GM23338 (cell line): ENCODE measurements at regions not wholly inside any gene's neighbourhood (a gene's known extent, or its start where the extent isn't known, plus 50 kb on each side); places are given as distances from the start of the nearest gene placed in this dataset.

Source experiments
- ATAC-seq: fragments of 200-7000 bp; cut with Tn5 transposase; 3 replicates; pipeline ENCODE4 v1.9.1; 2020
- DNase-seq: peaks from one replicate; pipeline ENCODE4 v3.0.0-alpha.2; 2015; ENCODE audit warnings: low spot score
- H2AFZ ChIP-seq: fragments of 200-600 bp; sonication (generic); 2 replicates; pipeline ENCODE4 v1.8.0; 2016; ENCODE audit warnings: antibody characterized with exemption, mild to moderate bottlenecking, moderate library complexity
- H3F3A ChIP-seq: fragments of 200-600 bp; sonication (generic); replicated peaks from 2 replicates; pipeline ENCODE4 v1.8.0; 2017; ENCODE audit warnings: antibody characterized with exemption, mixed run types, low read depth
- H3K27ac ChIP-seq: fragments of 200-600 bp; sonication (generic); 2 replicates; pipeline ENCODE4 v1.6.1; 2016; ENCODE audit warnings: low read depth
- H3K27me3 ChIP-seq: fragments of 200-600 bp; sonication (generic); 2 replicates; pipeline ENCODE4 v1.8.0; 2016; ENCODE audit warnings: mild to moderate bottlenecking, mixed run types, moderate library complexity; ENCODE audit not compliant: insufficient read depth
- H3K36me3 ChIP-seq: fragments of 200-600 bp; sonication (generic); 2 replicates; pipeline ENCODE4 v1.8.0; 2016; ENCODE audit warnings: mild to moderate bottlenecking; ENCODE audit not compliant: insufficient read depth
- H3K4me1 ChIP-seq: fragments of 200-600 bp; sonication (generic); 2 replicates; pipeline ENCODE4 v1.8.0; 2016; ENCODE audit warnings: mild to moderate bottlenecking, moderate library complexity; ENCODE audit not compliant: insufficient read depth
- H3K4me2 ChIP-seq: fragments of 200-600 bp; sonication (generic); 2 replicates; pipeline ENCODE4 v1.7.1; 2017; ENCODE audit warnings: mixed run types
- H3K4me3 ChIP-seq: fragments of 200-600 bp; sonication (generic); 2 replicates; pipeline ENCODE4 v1.6.1; 2016; ENCODE audit warnings: mixed run types
- H3K79me2 ChIP-seq: fragments of 200-600 bp; sonication (generic); replicated peaks from 2 replicates; pipeline ENCODE4 v1.8.0; 2017; ENCODE audit warnings: mild to moderate bottlenecking; ENCODE audit not compliant: insufficient read depth
- H3K9me2 ChIP-seq: fragments of 200-600 bp; sonication (generic); 2 replicates; pipeline ENCODE4 v1.8.0; 2017; ENCODE audit not compliant: insufficient read depth
- H4K20me1 ChIP-seq: fragments of 200-600 bp; sonication (generic); replicated peaks from 2 replicates; pipeline ENCODE4 v1.8.0; 2017; ENCODE audit warnings: mild to moderate bottlenecking; ENCODE audit not compliant: insufficient read depth
- H3K27ac Mint-ChIP-seq: 2 replicates; pipeline ENCODE4 v1.8.0; 2020; ENCODE audit warnings: inconsistent platforms, mild to moderate bottlenecking, moderate library complexity, mixed read lengths
- H3K27me3 Mint-ChIP-seq: 3 replicates; pipeline ENCODE4 v1.8.0; 2022; ENCODE audit warnings: low read depth, mild to moderate bottlenecking, moderate library complexity, mixed read lengths, inconsistent platforms; ENCODE audit not compliant: insufficient read depth, poor library complexity
- H3K36me3 Mint-ChIP-seq: 3 replicates; pipeline ENCODE4 v1.8.0; 2021; ENCODE audit warnings: low read depth, mild to moderate bottlenecking, inconsistent platforms, moderate library complexity, mixed read lengths
- H3K4me1 Mint-ChIP-seq: 3 replicates; pipeline ENCODE4 v1.8.0; 2020; ENCODE audit warnings: mild to moderate bottlenecking, inconsistent platforms, mixed read lengths
- H3K4me3 Mint-ChIP-seq: 3 replicates; pipeline ENCODE4 v1.8.0; 2021; ENCODE audit warnings: moderate library complexity, mild to moderate bottlenecking, inconsistent platforms, mixed read lengths
- H3K9me3 Mint-ChIP-seq: 3 replicates; pipeline ENCODE4 v1.8.0; 2020; ENCODE audit warnings: moderate library complexity, mild to moderate bottlenecking, inconsistent platforms, mixed read lengths
- CREB1 ChIP-seq: fragments of 250-450 bp; sonication (Bioruptor Pico); IDR thresholded peaks from 2 replicates; pipeline ENCODE4 v1.5.0; 2020; ENCODE audit warnings: low read depth, mild to moderate bottlenecking, moderate library complexity
- EZH2 ChIP-seq: fragments of 200-600 bp; sonication (generic); IDR thresholded peaks from one replicate; pipeline ENCODE4 v1.8.0; 2017; ENCODE audit warnings: antibody characterized with exemption, mild to moderate bottlenecking, low read depth; ENCODE audit not compliant: unreplicated experiment
- EZH2phosphoT487 ChIP-seq: fragments of 200-600 bp; sonication (generic); IDR thresholded peaks from one replicate; pipeline ENCODE4 v1.8.1; 2018; ENCODE audit warnings: antibody characterized with exemption; ENCODE audit not compliant: unreplicated experiment
- NANOG ChIP-seq: IDR thresholded peaks from 2 replicates; pipeline ENCODE4 v1.6.1; 2016; ENCODE audit warnings: antibody characterized with exemption, borderline replicate concordance
- POLR2AphosphoS5 ChIP-seq: IDR thresholded peaks from 2 replicates; pipeline ENCODE4 v1.6.1; 2016; ENCODE audit warnings: antibody characterized with exemption, low read depth
- STAT1 ChIP-seq: IDR thresholded peaks from one replicate; pipeline ENCODE4 v1.6.1; 2016; ENCODE audit warnings: antibody characterized with exemption; ENCODE audit not compliant: unreplicated experiment
- ZNF114 ChIP-seq: fragments of 250-450 bp; sonication (Bioruptor Pico); IDR thresholded peaks from 2 replicates; pipeline ENCODE4 v1.5.0; 2020; ENCODE audit warnings: mild to moderate bottlenecking, moderate library complexity
- TF ChIP-seq, protein P1 (sequence below): IDR thresholded peaks from 2 replicates; pipeline ENCODE4 v1.6.1; 2016; ENCODE audit warnings: antibody characterized with exemption
- TF ChIP-seq, protein P2 (sequence below): fragments of 250-450 bp; sonication (Bioruptor Pico); IDR thresholded peaks from 2 replicates; pipeline ENCODE4 v1.5.0; 2020; ENCODE audit warnings: mild to moderate bottlenecking, moderate library complexity
- TF ChIP-seq, protein P3 (sequence below), 2 experiments: fragments of 200-600 bp in 1 of 2; sonication (generic) in 1 of 2; conservative IDR thresholded peaks; 2 replicates each; pipeline versions ENCODE4 v1.5.1 to v1.6.1; 2016 to 2017; ENCODE audit warnings: antibody characterized with exemption in 2 of 2, low read depth in 2 of 2, mild to moderate bottlenecking in 2 of 2, moderate library complexity in 1 of 2

GRCh38 chr5:143634689-143635088, 177.3 kb upstream of the HMHB1 start:
- H3F3A ChIP-seq = no peaks in the 10 kb centered on the region
- Mint-ChIP-seq H3K9me3 (no peaks in the 10 kb centered on the region), H3K4me3 (no peak overlapping the region), H3K36me3 (no peaks in the 10 kb centered on the region), H3K27ac (no peak overlapping the region), H3K4me1 (peaks cover 7% of the 10 kb centered on the region; the same call in 2 of the 3 replicates), H3K27me3 (no peaks in the 10 kb centered on the region)
- H3K79me2 ChIP-seq = no peaks in the 10 kb centered on the region
- H3K9me2 ChIP-seq = 0 out of 2 replicates have a peak, but pooled peaks cover 4% of the 10 kb centered on the region
- TF ChIP-seq POLR2AphosphoS5 (no peak), CREB1 (CRISPR knock-in tag) (no peak), ZNF114 (CRISPR knock-in tag) (no peak)
- H3K4me1 ChIP-seq = peaks cover 4% of the 10 kb centered on the region; the same call in 1 of the 2 replicates
- H3K4me2 ChIP-seq = no peak overlapping the region
- H3K36me3 ChIP-seq = no peaks in the 10 kb centered on the region
- ATAC-seq (no peak), DNase-seq (no peak)
- H3K27ac ChIP-seq = no peak overlapping the region
- H3K4me3 ChIP-seq = no peak overlapping the region
- no peaks in the 10 kb centered on the region for H4K20me1 ChIP-seq
- no peaks in the 10 kb centered on the region for H3K27me3 ChIP-seq
- no peak overlapping the region for H2AFZ ChIP-seq

GRCh38 chr5:143629871-143630659, 181.9 kb upstream of the HMHB1 start:
- Histone ChIP-seq H3K4me2 (no peak overlapping the region), H3F3A (no peaks in the 10 kb centered on the region), H3K9me2 (0 out of 2 replicates have a peak, but pooled peaks cover 4% of the 10 kb centered on the region), H3K27ac (no peak overlapping the region), H3K27me3 (no peaks in the 10 kb centered on the region), H3K4me1 (peaks cover 6% of the 10 kb centered on the region; the same call in 1 of the 2 replicates), H2AFZ (peak overlapping the region; percentile 57), H3K36me3 (no peaks in the 10 kb centered on the region), H3K79me2 (no peaks in the 10 kb centered on the region), H3K4me3 (no peak overlapping the region), H4K20me1 (no peaks in the 10 kb centered on the region)
- DNase-seq (peak; percentile 9), ATAC-seq (no peak)
- Mint-ChIP-seq H3K36me3 (no peaks in the 10 kb centered on the region), H3K27ac (no peak overlapping the region; the same call in 1 of the 2 replicates), H3K4me3 (no peak overlapping the region), H3K4me1 (peaks cover 8% of the 10 kb centered on the region; the same call in 2 of the 3 replicates), H3K9me3 (no peaks in the 10 kb centered on the region; the same call in 2 of the 3 replicates), H3K27me3 (no peaks in the 10 kb centered on the region)
- TF ChIP-seq STAT1 (no peak), EZH2 (no peak), POLR2AphosphoS5 (no peak), EZH2phosphoT487 (no peak), NANOG (no peak)
- TF ChIP-seq, protein P1, sequence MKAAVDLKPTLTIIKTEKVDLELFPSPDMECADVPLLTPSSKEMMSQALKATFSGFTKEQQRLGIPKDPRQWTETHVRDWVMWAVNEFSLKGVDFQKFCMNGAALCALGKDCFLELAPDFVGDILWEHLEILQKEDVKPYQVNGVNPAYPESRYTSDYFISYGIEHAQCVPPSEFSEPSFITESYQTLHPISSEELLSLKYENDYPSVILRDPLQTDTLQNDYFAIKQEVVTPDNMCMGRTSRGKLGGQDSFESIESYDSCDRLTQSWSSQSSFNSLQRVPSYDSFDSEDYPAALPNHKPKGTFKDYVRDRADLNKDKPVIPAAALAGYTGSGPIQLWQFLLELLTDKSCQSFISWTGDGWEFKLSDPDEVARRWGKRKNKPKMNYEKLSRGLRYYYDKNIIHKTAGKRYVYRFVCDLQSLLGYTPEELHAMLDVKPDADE = no peak
- TF ChIP-seq, protein P2, sequence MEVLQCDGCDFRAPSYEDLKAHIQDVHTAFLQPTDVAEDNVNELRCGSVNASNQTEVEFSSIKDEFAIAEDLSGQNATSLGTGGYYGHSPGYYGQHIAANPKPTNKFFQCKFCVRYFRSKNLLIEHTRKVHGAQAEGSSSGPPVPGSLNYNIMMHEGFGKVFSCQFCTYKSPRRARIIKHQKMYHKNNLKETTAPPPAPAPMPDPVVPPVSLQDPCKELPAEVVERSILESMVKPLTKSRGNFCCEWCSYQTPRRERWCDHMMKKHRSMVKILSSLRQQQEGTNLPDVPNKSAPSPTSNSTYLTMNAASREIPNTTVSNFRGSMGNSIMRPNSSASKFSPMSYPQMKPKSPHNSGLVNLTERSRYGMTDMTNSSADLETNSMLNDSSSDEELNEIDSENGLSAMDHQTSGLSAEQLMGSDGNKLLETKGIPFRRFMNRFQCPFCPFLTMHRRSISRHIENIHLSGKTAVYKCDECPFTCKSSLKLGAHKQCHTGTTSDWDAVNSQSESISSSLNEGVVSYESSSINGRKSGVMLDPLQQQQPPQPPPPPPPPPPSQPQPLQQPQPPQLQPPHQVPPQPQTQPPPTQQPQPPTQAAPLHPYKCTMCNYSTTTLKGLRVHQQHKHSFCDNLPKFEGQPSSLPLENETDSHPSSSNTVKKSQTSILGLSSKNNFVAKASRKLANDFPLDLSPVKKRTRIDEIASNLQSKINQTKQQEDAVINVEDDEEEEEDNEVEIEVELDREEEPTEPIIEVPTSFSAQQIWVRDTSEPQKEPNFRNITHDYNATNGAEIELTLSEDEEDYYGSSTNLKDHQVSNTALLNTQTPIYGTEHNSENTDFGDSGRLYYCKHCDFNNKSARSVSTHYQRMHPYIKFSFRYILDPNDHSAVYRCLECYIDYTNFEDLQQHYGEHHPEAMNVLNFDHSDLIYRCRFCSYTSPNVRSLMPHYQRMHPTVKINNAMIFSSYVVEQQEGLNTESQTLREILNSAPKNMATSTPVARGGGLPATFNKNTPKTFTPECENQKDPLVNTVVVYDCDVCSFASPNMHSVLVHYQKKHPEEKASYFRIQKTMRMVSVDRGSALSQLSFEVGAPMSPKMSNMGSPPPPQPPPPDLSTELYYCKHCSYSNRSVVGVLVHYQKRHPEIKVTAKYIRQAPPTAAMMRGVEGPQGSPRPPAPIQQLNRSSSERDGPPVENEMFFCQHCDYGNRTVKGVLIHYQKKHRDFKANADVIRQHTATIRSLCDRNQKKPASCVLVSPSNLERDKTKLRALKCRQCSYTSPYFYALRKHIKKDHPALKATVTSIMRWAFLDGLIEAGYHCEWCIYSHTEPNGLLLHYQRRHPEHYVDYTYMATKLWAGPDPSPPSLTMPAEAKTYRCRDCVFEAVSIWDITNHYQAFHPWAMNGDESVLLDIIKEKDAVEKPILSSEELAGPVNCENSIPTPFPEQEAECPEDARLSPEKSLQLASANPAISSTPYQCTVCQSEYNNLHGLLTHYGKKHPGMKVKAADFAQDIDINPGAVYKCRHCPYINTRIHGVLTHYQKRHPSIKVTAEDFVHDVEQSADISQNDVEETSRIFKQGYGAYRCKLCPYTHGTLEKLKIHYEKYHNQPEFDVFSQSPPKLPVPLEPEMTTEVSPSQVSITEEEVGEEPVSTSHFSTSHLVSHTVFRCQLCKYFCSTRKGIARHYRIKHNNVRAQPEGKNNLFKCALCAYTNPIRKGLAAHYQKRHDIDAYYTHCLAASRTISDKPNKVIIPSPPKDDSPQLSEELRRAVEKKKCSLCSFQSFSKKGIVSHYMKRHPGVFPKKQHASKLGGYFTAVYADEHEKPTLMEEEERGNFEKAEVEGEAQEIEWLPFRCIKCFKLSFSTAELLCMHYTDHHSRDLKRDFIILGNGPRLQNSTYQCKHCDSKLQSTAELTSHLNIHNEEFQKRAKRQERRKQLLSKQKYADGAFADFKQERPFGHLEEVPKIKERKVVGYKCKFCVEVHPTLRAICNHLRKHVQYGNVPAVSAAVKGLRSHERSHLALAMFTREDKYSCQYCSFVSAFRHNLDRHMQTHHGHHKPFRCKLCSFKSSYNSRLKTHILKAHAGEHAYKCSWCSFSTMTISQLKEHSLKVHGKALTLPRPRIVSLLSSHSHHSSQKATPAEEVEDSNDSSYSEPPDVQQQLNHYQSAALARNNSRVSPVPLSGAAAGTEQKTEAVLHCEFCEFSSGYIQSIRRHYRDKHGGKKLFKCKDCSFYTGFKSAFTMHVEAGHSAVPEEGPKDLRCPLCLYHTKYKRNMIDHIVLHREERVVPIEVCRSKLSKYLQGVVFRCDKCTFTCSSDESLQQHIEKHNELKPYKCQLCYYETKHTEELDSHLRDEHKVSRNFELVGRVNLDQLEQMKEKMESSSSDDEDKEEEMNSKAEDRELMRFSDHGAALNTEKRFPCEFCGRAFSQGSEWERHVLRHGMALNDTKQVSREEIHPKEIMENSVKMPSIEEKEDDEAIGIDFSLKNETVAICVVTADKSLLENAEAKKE (CRISPR knock-in tag) = no peak
- TF ChIP-seq, protein P3, sequence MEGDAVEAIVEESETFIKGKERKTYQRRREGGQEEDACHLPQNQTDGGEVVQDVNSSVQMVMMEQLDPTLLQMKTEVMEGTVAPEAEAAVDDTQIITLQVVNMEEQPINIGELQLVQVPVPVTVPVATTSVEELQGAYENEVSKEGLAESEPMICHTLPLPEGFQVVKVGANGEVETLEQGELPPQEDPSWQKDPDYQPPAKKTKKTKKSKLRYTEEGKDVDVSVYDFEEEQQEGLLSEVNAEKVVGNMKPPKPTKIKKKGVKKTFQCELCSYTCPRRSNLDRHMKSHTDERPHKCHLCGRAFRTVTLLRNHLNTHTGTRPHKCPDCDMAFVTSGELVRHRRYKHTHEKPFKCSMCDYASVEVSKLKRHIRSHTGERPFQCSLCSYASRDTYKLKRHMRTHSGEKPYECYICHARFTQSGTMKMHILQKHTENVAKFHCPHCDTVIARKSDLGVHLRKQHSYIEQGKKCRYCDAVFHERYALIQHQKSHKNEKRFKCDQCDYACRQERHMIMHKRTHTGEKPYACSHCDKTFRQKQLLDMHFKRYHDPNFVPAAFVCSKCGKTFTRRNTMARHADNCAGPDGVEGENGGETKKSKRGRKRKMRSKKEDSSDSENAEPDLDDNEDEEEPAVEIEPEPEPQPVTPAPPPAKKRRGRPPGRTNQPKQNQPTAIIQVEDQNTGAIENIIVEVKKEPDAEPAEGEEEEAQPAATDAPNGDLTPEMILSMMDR (conservative IDR thresholded peaks at IDR 0.05; ENCODE audit: low read depth in 2 of 2) = no peak
